ENCODE measurements at regions not wholly inside any gene's neighbourhood (a gene's known extent, or its start where the extent isn't known, plus 50 kb on each side); places are given as distances from the start of the nearest gene placed in this dataset.

DNA sequence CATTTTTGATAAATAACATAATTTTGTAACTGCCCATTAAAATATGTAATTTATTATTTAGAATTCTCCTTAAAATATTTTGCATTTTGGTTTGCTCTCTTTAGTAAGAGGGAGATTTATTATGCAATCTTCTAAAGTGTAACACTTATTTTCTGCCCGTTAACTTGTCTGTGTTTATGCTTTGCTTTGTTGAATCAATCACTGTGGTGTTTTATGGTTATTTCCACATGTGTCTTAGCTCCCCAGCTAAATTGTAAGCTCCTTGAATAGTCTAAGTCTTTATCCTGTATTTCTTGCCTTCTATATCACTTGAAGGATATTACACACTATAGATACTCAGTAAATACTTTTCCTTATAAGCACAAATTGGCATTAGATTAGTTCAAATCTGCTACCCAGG is 166.6 kb upstream of the SPRED2 start:
- Histone ChIP-seq H3K27me3 (no peaks in the 10 kb centered on the region), H3K27ac (no peak overlapping the region), H3K4me1 (no peaks in the 10 kb centered on the region), H3K36me3 (no peaks in the 10 kb centered on the region), H3K9me3 (peaks cover 0 to under 1% of the 10 kb centered on the region in 2 donors), H3K4me3 (no peak overlapping the region)
- intact Hi-C loops (cut with DNase I; ENCODE audit: low total_unique reads), result no loop called here
- WGBS, 2 donors (ENCODE audit: low coverage in 1 of 2), result 40 to 62% methylated on average over 1 of the region's 1 CpG
- TF ChIP-seq POLR2AphosphoS5 (IDR thresholded peaks at IDR 0.05), result no peak
- TF ChIP-seq EP300 (IDR thresholded peaks at IDR 0.05; ENCODE audit: low read depth), result no peak
- TF ChIP-seq POLR2A (IDR thresholded peaks at IDR 0.05), result no peak
- no peak for TF ChIP-seq CTCF (IDR thresholded peaks at IDR 0.05)
- no peak for DNase-seq
- in situ Hi-C loops (cut with MboI; ENCODE audit: low pct_ligation_motif_present in 1 of 4, low pct_unique_long_range_greater_than_20kb in 1 of 4, low sequenced_read_pairs in 3 of 4), result no loop called here

GRCh38 chr2:65598264-65598663 is 165.9 kb upstream of the SPRED2 start:
- TF ChIP-seq POLR2A (IDR thresholded peaks at IDR 0.05) (no peak), EP300 (IDR thresholded peaks at IDR 0.05; ENCODE audit: low read depth) (no peak), CTCF (IDR thresholded peaks at IDR 0.05) (no peak), POLR2AphosphoS5 (IDR thresholded peaks at IDR 0.05) (no peak)
- H3K4me1 ChIP-seq, result no peaks in the 10 kb centered on the region
- no peak overlapping the region for H3K27ac ChIP-seq
- no peak overlapping the region for H3K4me3 ChIP-seq
- in situ Hi-C loops (cut with MboI; ENCODE audit: low pct_ligation_motif_present in 1 of 4, low pct_unique_long_range_greater_than_20kb in 1 of 4, low sequenced_read_pairs in 3 of 4), result no loop called here
- 85 to 89% methylated on average over 4 of the region's 4 CpGs for WGBS, 2 donors (ENCODE audit: low coverage in 1 of 2)
- DNase-seq, result no peak
- H3K9me3 ChIP-seq, result peaks cover 0 to 3% of the 10 kb centered on the region in 2 donors
- intact Hi-C loops (cut with DNase I; ENCODE audit: low total_unique reads), result no loop called here
- H3K36me3 ChIP-seq, result no peaks in the 10 kb centered on the region
- no peaks in the 10 kb centered on the region for H3K27me3 ChIP-seq

DNA sequence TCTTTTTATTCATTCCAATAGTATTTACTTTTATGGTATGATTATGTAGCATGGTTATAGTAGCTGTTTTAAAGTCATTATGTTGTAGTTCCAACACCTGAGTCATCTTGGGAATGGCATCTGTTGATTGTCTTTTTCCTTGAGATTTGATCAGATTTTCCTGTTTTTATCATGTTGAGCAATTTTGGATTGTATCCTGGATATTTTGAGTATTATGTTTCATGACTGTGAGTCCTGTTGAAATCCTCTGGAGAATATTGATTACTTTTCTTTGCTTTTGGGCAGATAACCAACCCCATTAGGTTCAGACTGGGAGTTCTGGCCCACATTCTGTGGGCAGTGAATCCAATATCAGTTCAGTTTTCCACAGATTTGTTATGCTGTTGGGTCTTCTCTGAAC is 163.2 kb upstream of the SPRED2 start:
- in situ Hi-C loops (cut with MboI; ENCODE audit: low pct_ligation_motif_present in 1 of 4, low pct_unique_long_range_greater_than_20kb in 1 of 4, low sequenced_read_pairs in 3 of 4), result no loop called here
- intact Hi-C loops (cut with DNase I; ENCODE audit: low total_unique reads), result no loop called here
- Histone ChIP-seq H3K27me3 (no peaks in the 10 kb centered on the region), H3K27ac (no peak overlapping the region), H3K4me3 (no peak overlapping the region), H3K36me3 (no peaks in the 10 kb centered on the region), H3K9me3 (peaks cover 0 to 3% of the 10 kb centered on the region in 2 donors), H3K4me1 (no peaks in the 10 kb centered on the region)
- no peak for TF ChIP-seq CTCF (IDR thresholded peaks at IDR 0.05)
- no peak for TF ChIP-seq POLR2AphosphoS5 (IDR thresholded peaks at IDR 0.05)
- TF ChIP-seq EP300 (IDR thresholded peaks at IDR 0.05; ENCODE audit: low read depth), result no peak
- no peak for TF ChIP-seq POLR2A (IDR thresholded peaks at IDR 0.05)
- DNase-seq, result no peak

DNA sequence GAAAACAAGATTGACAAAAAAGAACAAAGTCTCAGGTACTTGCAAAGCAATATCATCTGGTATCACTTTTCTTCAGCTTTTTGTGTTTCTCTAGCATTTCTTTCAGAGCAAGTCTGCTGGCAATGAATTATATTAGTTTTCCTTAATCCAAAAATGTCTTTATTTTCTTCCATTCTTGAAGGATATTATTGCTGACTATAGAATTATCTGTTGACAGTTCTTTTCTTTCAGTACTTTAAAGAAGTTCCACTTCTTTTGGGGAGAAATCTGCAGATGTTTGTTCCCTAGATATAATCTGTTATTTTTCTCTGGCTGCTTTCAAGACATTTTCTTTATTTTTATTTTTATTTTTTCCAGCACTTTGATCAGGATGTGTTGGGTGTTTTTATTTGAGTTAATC is 161.8 kb upstream of the SPRED2 start:
- peaks cover 0 to 3% of the 10 kb centered on the region in 2 donors for H3K9me3 ChIP-seq
- in situ Hi-C loops (cut with MboI; ENCODE audit: low pct_ligation_motif_present in 1 of 4, low pct_unique_long_range_greater_than_20kb in 1 of 4, low sequenced_read_pairs in 3 of 4) (no loop called here), intact Hi-C loops (cut with DNase I; ENCODE audit: low total_unique reads) (no loop called here)
- no peak for DNase-seq
- no peaks in the 10 kb centered on the region for H3K36me3 ChIP-seq
- no peaks in the 10 kb centered on the region for H3K27me3 ChIP-seq
- TF ChIP-seq CTCF (IDR thresholded peaks at IDR 0.05), result no peak
- no peak overlapping the region for H3K4me3 ChIP-seq
- H3K4me1 ChIP-seq, result no peaks in the 10 kb centered on the region
- no peak overlapping the region for H3K27ac ChIP-seq
